HEK293T (cell line): ENCODE measurements at regions not wholly inside any gene's neighbourhood (a gene's known extent, or its start where the extent isn't known, plus 50 kb on each side); places are given as distances from the start of the nearest gene placed in this dataset.

Experiments
- FOXK2 ChIP-seq: fragments of 450-650 bp; IDR thresholded peaks from 2 replicates; pipeline ENCODE4 v1.6.1; 2016; ENCODE audit warnings: mild to moderate bottlenecking
- FOXM1 ChIP-seq: fragments of 450-650 bp; IDR thresholded peaks from 2 replicates; pipeline ENCODE4 v1.6.1; 2017; ENCODE audit warnings: mild to moderate bottlenecking, borderline replicate concordance
- L3MBTL2 ChIP-seq: fragments of 450-650 bp; conservative IDR thresholded peaks from 2 replicates; pipeline ENCODE4 v1.6.1; 2016; ENCODE audit warnings: mild to moderate bottlenecking
- SUZ12 ChIP-seq: fragments of 450-650 bp; IDR thresholded peaks from 2 replicates; pipeline ENCODE4 v1.6.1; 2016; ENCODE audit warnings: mild to moderate bottlenecking
- TARDBP ChIP-seq: fragments of 450-650 bp; IDR thresholded peaks from 2 replicates; pipeline ENCODE4 v1.6.1; 2016

- TF ChIP-seq FOXK2 (no peak), FOXM1 (no peak), TARDBP (no peak), L3MBTL2 (no peak), SUZ12 (no peak)
These were observed 301.9 kb downstream of the LMX1A start for GRCh38 chr1:165054627-165055026.
